ENCODE measurements at regions not wholly inside any gene's neighbourhood (a gene's known extent, or its start where the extent isn't known, plus 50 kb on each side); places are given as distances from the start of the nearest gene placed in this dataset.

DNA sequence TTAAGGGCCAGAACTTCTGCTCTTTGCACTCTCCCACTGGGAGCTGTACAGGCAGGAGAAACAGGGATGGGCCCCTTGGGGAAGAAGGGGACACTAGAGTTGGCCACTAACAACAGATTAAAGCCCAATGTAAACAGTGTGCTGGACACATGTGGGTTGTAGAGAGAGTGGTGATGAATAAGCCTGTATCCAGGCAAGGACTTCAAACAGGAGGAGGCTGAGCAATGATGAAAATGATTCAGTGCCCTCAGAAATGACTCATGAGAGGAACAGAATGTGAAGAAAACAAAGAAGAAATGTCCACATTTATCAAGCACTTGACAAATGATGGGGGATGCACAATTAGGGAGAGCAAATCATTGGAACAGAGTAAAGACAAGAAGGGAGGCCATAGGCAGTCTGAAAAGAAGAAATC, 242.3 kb downstream of the TBX18 start:
- TF ChIP-seq, protein P1, sequence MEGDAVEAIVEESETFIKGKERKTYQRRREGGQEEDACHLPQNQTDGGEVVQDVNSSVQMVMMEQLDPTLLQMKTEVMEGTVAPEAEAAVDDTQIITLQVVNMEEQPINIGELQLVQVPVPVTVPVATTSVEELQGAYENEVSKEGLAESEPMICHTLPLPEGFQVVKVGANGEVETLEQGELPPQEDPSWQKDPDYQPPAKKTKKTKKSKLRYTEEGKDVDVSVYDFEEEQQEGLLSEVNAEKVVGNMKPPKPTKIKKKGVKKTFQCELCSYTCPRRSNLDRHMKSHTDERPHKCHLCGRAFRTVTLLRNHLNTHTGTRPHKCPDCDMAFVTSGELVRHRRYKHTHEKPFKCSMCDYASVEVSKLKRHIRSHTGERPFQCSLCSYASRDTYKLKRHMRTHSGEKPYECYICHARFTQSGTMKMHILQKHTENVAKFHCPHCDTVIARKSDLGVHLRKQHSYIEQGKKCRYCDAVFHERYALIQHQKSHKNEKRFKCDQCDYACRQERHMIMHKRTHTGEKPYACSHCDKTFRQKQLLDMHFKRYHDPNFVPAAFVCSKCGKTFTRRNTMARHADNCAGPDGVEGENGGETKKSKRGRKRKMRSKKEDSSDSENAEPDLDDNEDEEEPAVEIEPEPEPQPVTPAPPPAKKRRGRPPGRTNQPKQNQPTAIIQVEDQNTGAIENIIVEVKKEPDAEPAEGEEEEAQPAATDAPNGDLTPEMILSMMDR (IDR thresholded peaks at IDR 0.05): no peak
- TF ChIP-seq POLR2A (IDR thresholded peaks at IDR 0.05): no peak
- no peak for TF ChIP-seq POLR2AphosphoS5 (IDR thresholded peaks at IDR 0.05)

Measured in gastroesophageal sphincter (tissue), 3 donors.